ENCODE measurements at regions not wholly inside any gene's neighbourhood (a gene's known extent, or its start where the extent isn't known, plus 50 kb on each side); places are given as distances from the start of the nearest gene placed in this dataset.

- Histone ChIP-seq H4K20me1 (ENCODE audit: insufficient read depth, low read length) (no peaks in the 10 kb centered on the region), H3K4me3 (ENCODE audit: insufficient read depth, low read depth, low read length) (no peak overlapping the region), H3K4me1 (ENCODE audit: insufficient read depth, low read length) (no peaks in the 10 kb centered on the region), H3K9me3 (ENCODE audit: insufficient read depth, low read depth, low read length) (no peaks in the 10 kb centered on the region), H2AFZ (ENCODE audit: low read depth, low read length) (no peak overlapping the region), H3K27ac (ENCODE audit: low read depth, low read length) (no peak overlapping the region), H3K4me2 (ENCODE audit: low read length) (no peak overlapping the region), H3K9ac (ENCODE audit: low read length) (no peak overlapping the region), H3K79me2 (ENCODE audit: insufficient read depth, low read length) (no peaks in the 10 kb centered on the region), H3K36me3 (ENCODE audit: insufficient read depth, low read length) (no peaks in the 10 kb centered on the region), H3K27me3 (ENCODE audit: insufficient read depth, low read length) (no peaks in the 10 kb centered on the region)
- Mint-ChIP-seq H3K27me3 (ENCODE audit: low read depth, unreplicated experiment) (no peaks in the 10 kb centered on the region), H3K36me3 (ENCODE audit: low read depth, unreplicated experiment) (no peaks in the 10 kb centered on the region), H3K4me3 (ENCODE audit: unreplicated experiment) (no peak overlapping the region), H3K27ac (ENCODE audit: unreplicated experiment) (no peak overlapping the region), H3K4me1 (ENCODE audit: low read depth, unreplicated experiment) (no peaks in the 10 kb centered on the region), H3K9me3 (ENCODE audit: unreplicated experiment) (no peaks in the 10 kb centered on the region)
- FAIRE-seq (no peak), DNase-seq (ENCODE audit: low read depth) (no peak)
- TF ChIP-seq CTCF (IDR thresholded peaks at IDR 0.05; ENCODE audit: insufficient read depth, low read depth, low read length), result no peak
- no peak for TF ChIP-seq EZH2 (IDR thresholded peaks at IDR 0.05; ENCODE audit: insufficient read depth, low read length)
Measured at GRCh38 chr3:25899352-25900101, 109.6 kb downstream of the OXSM start.

DNA sequence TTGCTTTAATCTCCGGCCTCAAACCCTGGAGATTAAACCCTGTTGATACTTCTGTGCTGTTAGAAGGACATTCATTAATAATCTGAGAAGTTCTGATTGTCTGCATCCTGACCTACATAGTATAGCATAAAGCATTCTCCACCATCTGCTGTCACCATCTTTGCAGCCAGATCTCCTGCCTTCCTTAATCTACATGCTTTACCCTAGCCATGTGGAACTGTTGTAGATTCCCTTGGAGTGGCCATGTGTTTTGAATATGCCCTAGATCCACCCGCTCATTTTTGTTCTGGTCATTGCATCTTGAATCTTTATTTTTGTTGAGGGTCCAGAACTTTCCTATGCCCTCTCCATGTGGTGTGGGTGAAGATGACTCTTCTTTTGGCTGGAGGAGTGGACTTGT lies 110.3 kb downstream of the OXSM start:
- Histone ChIP-seq H3K36me3 (ENCODE audit: insufficient read depth, low read length) (no peaks in the 10 kb centered on the region), H3K9ac (ENCODE audit: low read length) (no peak overlapping the region), H2AFZ (ENCODE audit: low read depth, low read length) (no peak overlapping the region), H3K4me3 (ENCODE audit: insufficient read depth, low read depth, low read length) (no peak overlapping the region), H3K9me3 (ENCODE audit: insufficient read depth, low read depth, low read length) (no peaks in the 10 kb centered on the region), H3K4me1 (ENCODE audit: insufficient read depth, low read length) (no peaks in the 10 kb centered on the region), H3K27ac (ENCODE audit: low read depth, low read length) (no peak overlapping the region), H3K79me2 (ENCODE audit: insufficient read depth, low read length) (no peaks in the 10 kb centered on the region), H3K4me2 (ENCODE audit: low read length) (no peak overlapping the region), H3K27me3 (ENCODE audit: insufficient read depth, low read length) (no peaks in the 10 kb centered on the region), H4K20me1 (ENCODE audit: insufficient read depth, low read length) (no peaks in the 10 kb centered on the region)
- DNase-seq (ENCODE audit: low read depth) (no peak), FAIRE-seq (no peak)
- TF ChIP-seq EZH2 (IDR thresholded peaks at IDR 0.05; ENCODE audit: insufficient read depth, low read length) (no peak), CTCF (IDR thresholded peaks at IDR 0.05; ENCODE audit: insufficient read depth, low read depth, low read length) (no peak)
- no peaks in the 10 kb centered on the region for H3K9me3 Mint-ChIP-seq (ENCODE audit: unreplicated experiment)
- H3K4me1 Mint-ChIP-seq (ENCODE audit: low read depth, unreplicated experiment), result no peaks in the 10 kb centered on the region
- no peaks in the 10 kb centered on the region for H3K27me3 Mint-ChIP-seq (ENCODE audit: low read depth, unreplicated experiment)
- H3K4me3 Mint-ChIP-seq (ENCODE audit: unreplicated experiment), result no peak overlapping the region
- no peaks in the 10 kb centered on the region for H3K36me3 Mint-ChIP-seq (ENCODE audit: low read depth, unreplicated experiment)
- H3K27ac Mint-ChIP-seq (ENCODE audit: unreplicated experiment), result no peak overlapping the region

GRCh38 chr3:25901796-25902195 lies 111.9 kb downstream of the OXSM start:
- TF ChIP-seq CTCF (IDR thresholded peaks at IDR 0.05; ENCODE audit: insufficient read depth, low read depth, low read length) (no peak), EZH2 (IDR thresholded peaks at IDR 0.05; ENCODE audit: insufficient read depth, low read length) (no peak)
- H3K4me3 ChIP-seq (ENCODE audit: insufficient read depth, low read depth, low read length), result no peak overlapping the region
- Mint-ChIP-seq H3K27ac (ENCODE audit: unreplicated experiment) (no peak overlapping the region), H3K4me1 (ENCODE audit: low read depth, unreplicated experiment) (no peaks in the 10 kb centered on the region), H3K9me3 (ENCODE audit: unreplicated experiment) (no peaks in the 10 kb centered on the region), H3K36me3 (ENCODE audit: low read depth, unreplicated experiment) (no peaks in the 10 kb centered on the region), H3K4me3 (ENCODE audit: unreplicated experiment) (no peak overlapping the region), H3K27me3 (ENCODE audit: low read depth, unreplicated experiment) (no peaks in the 10 kb centered on the region)
- DNase-seq (ENCODE audit: low read depth), result no peak
- no peak overlapping the region for H2AFZ ChIP-seq (ENCODE audit: low read depth, low read length)
- no peak overlapping the region for H3K9ac ChIP-seq (ENCODE audit: low read length)
- H3K4me1 ChIP-seq (ENCODE audit: insufficient read depth, low read length), result no peaks in the 10 kb centered on the region
- H3K9me3 ChIP-seq (ENCODE audit: insufficient read depth, low read depth, low read length), result no peaks in the 10 kb centered on the region
- H3K27me3 ChIP-seq (ENCODE audit: insufficient read depth, low read length), result no peaks in the 10 kb centered on the region
- H3K79me2 ChIP-seq (ENCODE audit: insufficient read depth, low read length), result no peaks in the 10 kb centered on the region
- no peaks in the 10 kb centered on the region for H3K36me3 ChIP-seq (ENCODE audit: insufficient read depth, low read length)
- no peak overlapping the region for H3K4me2 ChIP-seq (ENCODE audit: low read length)
- FAIRE-seq, result no peak
- H4K20me1 ChIP-seq (ENCODE audit: insufficient read depth, low read length), result no peaks in the 10 kb centered on the region
- H3K27ac ChIP-seq (ENCODE audit: low read depth, low read length), result no peak overlapping the region

Measured in astrocyte (in vitro differentiated cells and primary cell).